Heart left ventricle (tissue), 16 donors: ENCODE measurements at regions not wholly inside any gene's neighbourhood (a gene's known extent, or its start where the extent isn't known, plus 50 kb on each side); places are given as distances from the start of the nearest gene placed in this dataset.

Experiments used
- ATAC-seq, 4 donors: fragments of 200-7000 bp; cut with Tn5 transposase; one replicate each; pipeline ENCODE4 v1.9.1; 2020 to 2022; ENCODE audit warnings: moderate library complexity in 4 of 4, mild to moderate bottlenecking in 3 of 4, moderate number of reproducible peaks in 1 of 4
- DNase-seq, 5 donors: peaks; one replicate each; pipeline ENCODE4 v3.0.0-alpha.2; 2020
- H3K27ac ChIP-seq, 12 donors: fragments of 200-600 bp; sonication (generic) in 4 of 12; one replicate each; pipeline versions ENCODE4 v1.5.0 to v1.8.0; 2016 to 2022; ENCODE audit warnings: mild to moderate bottlenecking in 2 of 12
- H3K27me3 ChIP-seq, 9 donors: fragments of 200-600 bp; sonication (generic) in 2 of 9; one replicate each; pipeline versions ENCODE4 v1.5.1 to v1.8.0; 2016 to 2022; ENCODE audit warnings: mild to moderate bottlenecking in 3 of 9
- H3K36me3 ChIP-seq, 9 donors: fragments of 200-600 bp; sonication (generic) in 2 of 9; one replicate each; pipeline versions ENCODE4 v1.5.0 to v1.8.0; 2018 to 2022; ENCODE audit warnings: mild to moderate bottlenecking in 2 of 9
- H3K4me1 ChIP-seq, 12 donors: fragments of 200-600 bp; sonication (generic) in 4 of 12; one replicate each; pipeline versions ENCODE4 v1.5.0 to v1.8.0; 2016 to 2022; ENCODE audit warnings: mild to moderate bottlenecking in 3 of 12
- H3K4me3 ChIP-seq, 12 donors: fragments of 200-600 bp; sonication (generic) in 4 of 12; one replicate each; pipeline versions ENCODE4 v1.5.0 to v1.8.0; 2017 to 2022; ENCODE audit warnings: mild to moderate bottlenecking in 9 of 12, moderate library complexity in 4 of 12
- H3K9me3 ChIP-seq, 12 donors: fragments of 200-600 bp; sonication (generic) in 4 of 12; one replicate each; pipeline versions ENCODE4 v1.5.0 to v1.8.0; 2016 to 2022; ENCODE audit warnings: mild to moderate bottlenecking in 1 of 12
- POLR2A ChIP-seq, 2 donors: fragments of 450-650 bp; IDR thresholded peaks; one replicate each; pipeline ENCODE4 v1.6.1; 2017; ENCODE audit warnings: antibody characterized with exemption in 2 of 2, mild to moderate bottlenecking in 2 of 2, moderate library complexity in 2 of 2
- WGBS, 4 donors: extraction: QIAGEN DNeasy Blood & Tissue Kit in 2 of 4; methylation state at CpG; one replicate each; pipeline versions ENCODE4 v1.1.5 to v1.1.7; 2013 to 2018; 5-methylcytosine and 5-hydroxymethylcytosine counted together
- intact Hi-C, 10 donors: fragments of 100-400 bp; cut with DNase I; formaldehyde crosslinking; loops; one replicate each; pipeline versions ENCODE4 v1.11.1 to v1.14.2; 2022
- TF ChIP-seq, protein P1 (sequence below), 12 donors: fragments of 200-600 bp; sonication (generic) in 4 of 12; IDR thresholded peaks; one replicate each; pipeline versions ENCODE4 v1.5.0 to v1.8.0; 2018 to 2022; ENCODE audit warnings: antibody characterized with exemption in 12 of 12, mild to moderate bottlenecking in 5 of 12
- donor health status: ischemic (EF 13 %, LVEDD 7.1; RV severe dilation, severe dysfunction).
- donor health status: healthy with polysubstance abuse.
- donor health status: DM: no; HTN: yes; CAD: no.
- donor health status: DM: no; HTN: no; CAD: no.
- donor health status: ischemic (EF 25% LVEDD 6.9; RV normal size, moderate dysfunction).
- donor health status: ischemic (EF 25% LVEDD 5.7; RV mildly dilated, moderate dysfunction).
- donor health status: healthy.
- donor health status: DM: yes; HTN: yes; CAD: no.
- donor health status: ischemic (EF 35%, LVEDD 5.7; RV mildly dilated, moderate dysfunction).
- donor health status: nonischemic (EF 11% LVEDD 7.7; RV severe dilation, severe dysfunction).
- donor health status: DM: yes; HTN: yes; CAD: no.
- donor health status: PGD.
- donor health status: ischemic (EF 29% LVEDD 5.4; RV normal size, mild dysfunction).
- donor health status: nonischemic (EF 23%, LVEDD 6.1; RV moderate dilation, normal function).

DNA sequence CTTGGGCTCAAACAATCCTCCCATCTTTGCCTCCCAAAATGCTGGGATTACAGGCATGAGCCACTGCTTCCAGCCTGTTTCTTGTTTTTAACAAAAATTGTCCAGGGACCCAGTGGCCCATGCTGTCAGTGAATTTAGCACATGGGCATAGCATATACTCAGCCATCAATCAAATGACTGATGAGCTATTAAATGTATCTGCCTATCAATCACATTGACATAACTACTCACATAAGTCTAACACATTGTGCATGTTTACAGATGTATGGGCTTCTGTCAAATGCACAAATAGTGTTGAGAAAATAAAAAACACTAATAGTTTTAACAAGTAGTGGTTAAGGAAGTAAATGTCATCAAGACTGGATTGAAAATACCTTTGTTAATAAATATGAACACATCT, 249.4 kb downstream of the COX18 start:
- DNase-seq = no peak
- H3K4me1 ChIP-seq = peaks cover 0 to 2% (median 0%) of the 10 kb centered on the region in 12 donors
- TF ChIP-seq, protein P1, sequence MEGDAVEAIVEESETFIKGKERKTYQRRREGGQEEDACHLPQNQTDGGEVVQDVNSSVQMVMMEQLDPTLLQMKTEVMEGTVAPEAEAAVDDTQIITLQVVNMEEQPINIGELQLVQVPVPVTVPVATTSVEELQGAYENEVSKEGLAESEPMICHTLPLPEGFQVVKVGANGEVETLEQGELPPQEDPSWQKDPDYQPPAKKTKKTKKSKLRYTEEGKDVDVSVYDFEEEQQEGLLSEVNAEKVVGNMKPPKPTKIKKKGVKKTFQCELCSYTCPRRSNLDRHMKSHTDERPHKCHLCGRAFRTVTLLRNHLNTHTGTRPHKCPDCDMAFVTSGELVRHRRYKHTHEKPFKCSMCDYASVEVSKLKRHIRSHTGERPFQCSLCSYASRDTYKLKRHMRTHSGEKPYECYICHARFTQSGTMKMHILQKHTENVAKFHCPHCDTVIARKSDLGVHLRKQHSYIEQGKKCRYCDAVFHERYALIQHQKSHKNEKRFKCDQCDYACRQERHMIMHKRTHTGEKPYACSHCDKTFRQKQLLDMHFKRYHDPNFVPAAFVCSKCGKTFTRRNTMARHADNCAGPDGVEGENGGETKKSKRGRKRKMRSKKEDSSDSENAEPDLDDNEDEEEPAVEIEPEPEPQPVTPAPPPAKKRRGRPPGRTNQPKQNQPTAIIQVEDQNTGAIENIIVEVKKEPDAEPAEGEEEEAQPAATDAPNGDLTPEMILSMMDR (IDR thresholded peaks at IDR 0.05) = no peak
- TF ChIP-seq POLR2A (IDR thresholded peaks at IDR 0.05) = no peak
- no peaks in the 10 kb centered on the region for H3K9me3 ChIP-seq
- H3K4me3 ChIP-seq = no peak overlapping the region
- no peaks in the 10 kb centered on the region for H3K36me3 ChIP-seq
- no peak for ATAC-seq
- intact Hi-C loops = no loop called here
- no peaks in the 10 kb centered on the region for H3K27me3 ChIP-seq
- H3K27ac ChIP-seq = no peak overlapping the region

DNA sequence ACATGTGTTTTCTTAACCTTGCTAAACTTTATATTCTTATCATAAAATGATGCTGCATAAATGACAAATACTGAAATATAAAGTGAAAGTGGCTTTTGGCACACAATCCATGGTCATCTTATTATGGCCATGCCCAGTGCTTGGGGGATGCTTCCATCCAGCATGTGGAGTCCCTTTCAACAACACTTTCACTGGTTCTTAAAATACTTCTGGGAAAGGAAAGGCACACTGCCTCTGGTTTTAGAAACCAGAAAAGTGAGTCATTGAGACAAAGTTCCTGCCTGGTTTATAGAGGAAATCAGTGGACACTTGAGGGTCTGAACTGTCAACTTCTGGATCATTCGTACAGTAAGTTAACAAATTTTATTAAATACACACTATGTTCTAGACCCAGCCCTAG, 248.0 kb upstream of the ADAMTS3 start:
- Histone ChIP-seq H3K27me3 (no peaks in the 10 kb centered on the region), H3K9me3 (no peaks in the 10 kb centered on the region), H3K4me3 (no peak overlapping the region), H3K36me3 (no peaks in the 10 kb centered on the region), H3K4me1 (peaks cover 0 to 2% (median 0%) of the 10 kb centered on the region in 12 donors), H3K27ac (no peak overlapping the region)
- DNase-seq (no peak), ATAC-seq (no peak)
- TF ChIP-seq POLR2A (IDR thresholded peaks at IDR 0.05) = no peak
- TF ChIP-seq, protein P1 (IDR thresholded peaks at IDR 0.05) = no peak
- intact Hi-C loops = no loop called here
- 50 to 70% (median 61%) methylated on average over 1 of the region's 1 CpG for WGBS, 4 donors

- ATAC-seq (no peak), DNase-seq (no peak)
- TF ChIP-seq, protein P1 (IDR thresholded peaks at IDR 0.05) = no peak
- 47 to 69% (median 57%) methylated on average over 1 of the region's 1 CpG for WGBS, 4 donors
- no peak overlapping the region for H3K4me3 ChIP-seq
- H3K27ac ChIP-seq = no peak overlapping the region
- H3K27me3 ChIP-seq = no peaks in the 10 kb centered on the region
- no peaks in the 10 kb centered on the region for H3K4me1 ChIP-seq
- no peaks in the 10 kb centered on the region for H3K36me3 ChIP-seq
- peaks cover 0 to 4% (median 0%) of the 10 kb centered on the region in 12 donors for H3K9me3 ChIP-seq
- intact Hi-C loops = no loop called here
These were observed 245.2 kb upstream of the ADAMTS3 start for GRCh38 chr4:72814241-72814640.

DNA sequence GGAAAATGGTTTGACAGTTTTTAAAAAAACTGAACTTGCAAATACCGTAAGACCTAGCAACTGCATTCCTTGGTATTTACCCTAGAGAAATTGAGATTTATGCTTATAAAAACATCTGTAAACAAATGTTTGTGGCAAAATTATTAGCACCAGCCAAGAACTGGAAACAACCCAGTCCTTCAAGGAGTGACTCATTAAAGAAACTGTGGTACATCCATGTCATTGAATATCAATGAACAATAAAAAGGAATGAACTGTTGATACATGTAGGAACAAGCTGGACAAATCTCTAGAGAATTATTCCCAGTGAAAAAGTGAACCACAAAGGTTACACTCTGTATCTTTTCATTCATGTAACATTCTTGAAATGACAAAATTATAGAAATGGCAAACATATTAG, 240.2 kb upstream of the ADAMTS3 start:
- intact Hi-C loops = no loop called here
- WGBS, 4 donors = 76 to 87% (median 82%) methylated on average over 1 of the region's 1 CpG
- DNase-seq (no peak), ATAC-seq (no peak)
- H3K4me1 ChIP-seq = no peaks in the 10 kb centered on the region
- TF ChIP-seq, protein P1 (IDR thresholded peaks at IDR 0.05) = no peak
- TF ChIP-seq POLR2A (IDR thresholded peaks at IDR 0.05) = no peak
- H3K27me3 ChIP-seq = no peaks in the 10 kb centered on the region
- H3K27ac ChIP-seq = no peak overlapping the region
- H3K9me3 ChIP-seq = peaks cover 0 to 4% (median 0%) of the 10 kb centered on the region in 12 donors
- no peak overlapping the region for H3K4me3 ChIP-seq
- H3K36me3 ChIP-seq = no peaks in the 10 kb centered on the region
